Stomach (tissue), 4 donors: ENCODE measurements at regions not wholly inside any gene's neighbourhood (a gene's known extent, or its start where the extent isn't known, plus 50 kb on each side); places are given as distances from the start of the nearest gene placed in this dataset.

Experiments
- CTCF ChIP-seq, 7 experiments: fragments of 450-650 bp in 4 of 7; fragments of 200-600 bp in 3 of 7; sonication (generic) in 3 of 7; IDR thresholded peaks; one replicate each; pipeline ENCODE4 v1.5.1; 2016 to 2019; ENCODE audit warnings: antibody characterized with exemption in 7 of 7, control low read depth in 2 of 7, mild to moderate bottlenecking in 1 of 7
- POLR2A ChIP-seq, 4 donors: fragments of 450-650 bp; IDR thresholded peaks; one replicate each; pipeline ENCODE4 v1.6.1; 2016; ENCODE audit warnings: antibody characterized with exemption in 4 of 4, control low read depth in 2 of 4, mild to moderate bottlenecking in 1 of 4, moderate library complexity in 1 of 4
- POLR2AphosphoS5 ChIP-seq, 3 donors: sonication (generic); formaldehyde crosslinking; IDR thresholded peaks; one replicate each; pipeline ENCODE4 v1.6.1; 2016; ENCODE audit warnings: antibody characterized with exemption in 3 of 3

DNA sequence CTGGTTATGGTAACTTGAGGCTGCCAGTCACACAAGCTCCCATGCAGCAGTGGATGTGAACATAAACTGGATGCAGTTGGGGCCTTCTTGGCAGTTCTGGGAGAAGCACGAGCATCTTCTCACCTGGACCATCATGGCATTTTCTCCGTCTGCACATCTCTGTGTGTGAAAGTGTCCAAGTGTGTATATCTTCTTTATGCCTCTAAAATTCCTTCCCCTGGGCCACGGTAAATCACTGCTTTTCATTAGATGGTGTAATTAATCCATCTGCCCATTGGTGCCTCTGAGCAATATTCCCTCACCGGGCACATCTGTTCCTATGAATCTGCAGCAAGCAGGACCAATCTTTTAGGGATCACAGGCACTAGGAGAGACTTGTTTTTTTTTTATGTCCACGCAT lies 138.0 kb downstream of the MAP3K7 start:
- TF ChIP-seq CTCF (IDR thresholded peaks at IDR 0.05), result no peak
- no peak for TF ChIP-seq POLR2A (IDR thresholded peaks at IDR 0.05)
- TF ChIP-seq POLR2AphosphoS5 (IDR thresholded peaks at IDR 0.05), result no peak
